ENCODE measurements at regions not wholly inside any gene's neighbourhood (a gene's known extent, or its start where the extent isn't known, plus 50 kb on each side); places are given as distances from the start of the nearest gene placed in this dataset.

- Histone ChIP-seq H3K27ac (ENCODE audit: low read depth, low read length, severe bottlenecking) (no peak overlapping the region), H3K4me3 (ENCODE audit: extremely low read depth, insufficient read depth, low read length, poor library complexity, severe bottlenecking) (no peak overlapping the region), H3K9me3 (ENCODE audit: control insufficient read depth, low read length) (no peaks in the 10 kb centered on the region), H3K4me1 (ENCODE audit: control insufficient read depth, insufficient read depth, low read length, poor library complexity, severe bottlenecking) (no peaks in the 10 kb centered on the region), H3K36me3 (ENCODE audit: control insufficient read depth, insufficient read depth, low read length) (no peaks in the 10 kb centered on the region)
- WGBS, 2 experiments (ENCODE audit: insufficient coverage in 2 of 2), result no CpG with 5 or more reads among the region's 1 CpG
Measured at GRCh38 chr12:88633312-88633711, 53.0 kb upstream of the KITLG start.

DNA sequence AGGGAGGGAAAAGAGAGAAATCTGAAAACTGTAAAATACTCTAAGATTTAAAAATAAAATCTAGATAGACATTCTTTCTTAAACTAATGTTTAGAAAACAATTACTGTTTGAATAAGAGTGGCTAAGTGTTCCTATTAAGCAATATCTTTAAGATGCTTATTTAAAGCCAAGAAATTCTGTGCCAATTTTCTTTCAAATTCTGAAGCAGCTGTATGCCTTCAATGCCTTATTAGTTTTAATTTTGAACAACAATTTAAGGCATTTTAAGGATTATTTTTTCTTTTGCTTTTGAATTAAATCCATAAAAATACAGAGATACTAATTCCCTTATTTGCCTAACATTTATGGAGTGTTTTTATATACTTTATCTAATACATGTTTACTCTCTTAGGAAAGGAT is 50.3 kb upstream of the KITLG start:
- no peaks in the 10 kb centered on the region for H3K4me1 ChIP-seq (ENCODE audit: control insufficient read depth, insufficient read depth, low read length, poor library complexity, severe bottlenecking)
- H3K4me3 ChIP-seq (ENCODE audit: extremely low read depth, insufficient read depth, low read length, poor library complexity, severe bottlenecking), result no peak overlapping the region
- H3K27ac ChIP-seq (ENCODE audit: low read depth, low read length, severe bottlenecking), result no peak overlapping the region
- no peaks in the 10 kb centered on the region for H3K36me3 ChIP-seq (ENCODE audit: control insufficient read depth, insufficient read depth, low read length)
- no peaks in the 10 kb centered on the region for H3K9me3 ChIP-seq (ENCODE audit: control insufficient read depth, low read length)

Measured in mesodermal cell (in vitro differentiated cells).